ENCODE measurements at regions not wholly inside any gene's neighbourhood (a gene's known extent, or its start where the extent isn't known, plus 50 kb on each side); places are given as distances from the start of the nearest gene placed in this dataset.

DNA sequence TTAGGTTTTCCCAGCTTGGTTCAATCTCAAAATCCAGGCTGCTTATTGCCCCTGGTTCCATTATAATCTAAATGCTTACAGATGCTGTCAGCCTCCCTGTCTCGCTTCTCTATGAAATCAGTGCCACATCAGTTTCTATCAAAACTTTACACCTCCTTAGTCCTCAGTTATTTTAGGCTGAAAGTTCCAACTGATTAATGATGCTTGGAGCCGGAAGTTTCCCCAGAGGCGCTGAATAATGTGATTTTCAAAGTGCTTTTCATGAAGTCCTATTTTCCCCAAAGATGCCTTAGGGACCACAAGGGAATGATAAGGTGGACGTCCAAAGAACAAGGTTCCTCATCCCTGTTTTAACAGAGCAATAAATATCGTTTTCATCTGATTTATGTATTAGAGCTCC, 262.4 kb upstream of the RMST start:
- no peak for DNase-seq
- no peaks in the 10 kb centered on the region for H3K9me3 ChIP-seq
- POLR2A ChIA-PET: interaction anchor here in 1 of 2 donors (0.7 kb wide), 1 partner anchor 112 kb away, joined by 3 read pairs; no protein-coding TSS in a partner anchor
- no peak overlapping the region for H3K4me3 ChIP-seq (ENCODE audit: control insufficient read depth in 1 of 2, extremely low read depth in 1 of 2, low read length in 1 of 2)
- Mint-ChIP-seq H3K27ac (no peak overlapping the region), H3K4me1 (no peaks in the 10 kb centered on the region), H3K27me3 (peaks cover 0 to 4% of the 10 kb centered on the region in 2 donors), H3K9me3 (peaks cover 0 to 5% (median 0%) of the 10 kb centered on the region in 3 donors), H3K4me3 (no peak overlapping the region), H3K36me3 (no peaks in the 10 kb centered on the region)
- CTCF ChIA-PET: no interaction called here
- no peaks in the 10 kb centered on the region for H3K4me1 ChIP-seq (ENCODE audit: control insufficient read depth in 1 of 2, extremely low read depth in 1 of 2, insufficient read depth in 2 of 2, low read length in 2 of 2)
- ATAC-seq (replicated peaks in 1 of 4): no peak
- no peak overlapping the region for H3K27ac ChIP-seq (ENCODE audit: low read length)
- no peaks in the 10 kb centered on the region for H3K36me3 ChIP-seq (ENCODE audit: control insufficient read depth in 2 of 2, extremely low read depth in 1 of 2, insufficient read depth in 1 of 2, low read length in 1 of 2)
- 87% methylated on average over 3 of the region's 5 CpGs for WGBS (ENCODE audit: insufficient coverage)
- H3K27me3 ChIP-seq (replicated peaks in 1 of 2; ENCODE audit: control insufficient read depth in 2 of 2, extremely low read depth in 1 of 2, insufficient read depth in 2 of 2, low read length in 1 of 2): peaks cover 0 to 9% of the 10 kb centered on the region in 2 experiments

DNA sequence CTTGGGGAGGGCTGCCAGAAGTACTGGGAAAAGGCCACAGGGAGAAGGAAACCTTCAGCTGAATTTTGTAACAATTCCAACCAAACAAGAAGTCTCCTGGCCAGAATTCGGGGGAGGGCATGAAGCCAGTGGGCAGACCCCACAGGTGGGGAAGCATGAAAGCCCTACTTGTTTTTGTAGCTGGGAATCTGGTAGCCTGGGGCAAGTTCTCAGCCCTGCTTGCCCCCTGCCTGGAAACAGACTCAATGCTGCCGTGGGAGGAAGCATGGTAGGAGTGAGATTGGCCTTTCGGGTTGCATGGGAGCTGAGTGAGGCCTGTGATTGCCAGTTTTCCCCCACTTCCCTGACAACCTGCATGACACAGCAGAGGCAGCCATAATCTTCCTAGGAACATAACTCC, 259.2 kb upstream of the RMST start:
- WGBS (ENCODE audit: insufficient coverage): no CpG with 5 or more reads among the region's 3 CpGs
- no peaks in the 10 kb centered on the region for H3K9me3 ChIP-seq
- H3K4me3 Mint-ChIP-seq: no peak overlapping the region
- H3K27ac ChIP-seq (ENCODE audit: low read length): no peak overlapping the region
- peaks cover 0 to 9% of the 10 kb centered on the region in 2 experiments for H3K27me3 ChIP-seq (replicated peaks in 1 of 2; ENCODE audit: control insufficient read depth in 2 of 2, extremely low read depth in 1 of 2, insufficient read depth in 2 of 2, low read length in 1 of 2)
- H3K27ac Mint-ChIP-seq: no peak overlapping the region
- no peaks in the 10 kb centered on the region for H3K36me3 ChIP-seq (ENCODE audit: control insufficient read depth in 2 of 2, extremely low read depth in 1 of 2, insufficient read depth in 1 of 2, low read length in 1 of 2)
- no peak for ATAC-seq (replicated peaks in 1 of 4)
- H3K36me3 Mint-ChIP-seq: no peaks in the 10 kb centered on the region
- no peak for DNase-seq
- no peaks in the 10 kb centered on the region for H3K4me1 Mint-ChIP-seq
- peaks cover 0 to 8% (median 4%) of the 10 kb centered on the region in 3 donors for H3K9me3 Mint-ChIP-seq
- H3K27me3 Mint-ChIP-seq: peaks cover 0 to 4% of the 10 kb centered on the region in 2 donors
- ChIA-PET POLR2A (no interaction called here), CTCF (no interaction called here)
- H3K4me1 ChIP-seq (ENCODE audit: control insufficient read depth in 1 of 2, extremely low read depth in 1 of 2, insufficient read depth in 2 of 2, low read length in 2 of 2): no peaks in the 10 kb centered on the region
- no peak overlapping the region for H3K4me3 ChIP-seq (ENCODE audit: control insufficient read depth in 1 of 2, extremely low read depth in 1 of 2, low read length in 1 of 2)

DNA sequence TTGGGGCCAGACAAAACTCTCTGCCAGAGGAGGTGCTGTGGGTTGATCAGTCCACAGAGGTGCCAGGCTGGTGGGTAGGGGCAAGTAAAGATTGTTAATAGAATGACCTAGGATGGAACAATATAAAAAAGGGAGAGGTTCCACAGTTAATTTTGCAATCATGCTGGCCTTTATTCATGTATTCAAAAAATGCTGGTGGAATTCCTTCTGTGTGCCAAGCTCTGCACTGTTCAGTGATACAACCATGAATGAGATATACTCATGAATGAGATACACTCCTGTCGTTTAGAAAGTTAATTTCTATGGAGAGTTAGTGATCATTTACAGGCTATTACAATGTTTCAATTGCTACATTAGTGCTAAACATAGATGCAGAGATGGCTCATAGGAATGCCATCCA, 252.6 kb upstream of the RMST start:
- H3K4me1 ChIP-seq (ENCODE audit: control insufficient read depth in 1 of 2, extremely low read depth in 1 of 2, insufficient read depth in 2 of 2, low read length in 2 of 2): no peaks in the 10 kb centered on the region
- Mint-ChIP-seq H3K9me3 (peaks cover 0 to 11% (median 4%) of the 10 kb centered on the region in 3 donors), H3K27me3 (no peaks in the 10 kb centered on the region), H3K36me3 (no peaks in the 10 kb centered on the region), H3K27ac (no peak overlapping the region), H3K4me1 (no peaks in the 10 kb centered on the region), H3K4me3 (no peak overlapping the region)
- POLR2A ChIA-PET: no interaction called here
- DNase-seq (no peak), ATAC-seq (replicated peaks in 1 of 4) (no peak)
- H3K27ac ChIP-seq (ENCODE audit: low read length): no peak overlapping the region
- no peaks in the 10 kb centered on the region for H3K36me3 ChIP-seq (ENCODE audit: control insufficient read depth in 2 of 2, extremely low read depth in 1 of 2, insufficient read depth in 1 of 2, low read length in 1 of 2)
- WGBS (ENCODE audit: insufficient coverage): no CpG with 5 or more reads among the region's 1 CpG
- H3K27me3 ChIP-seq (replicated peaks in 1 of 2; ENCODE audit: control insufficient read depth in 2 of 2, extremely low read depth in 1 of 2, insufficient read depth in 2 of 2, low read length in 1 of 2): no peaks in the 10 kb centered on the region
- no peak overlapping the region for H3K4me3 ChIP-seq (ENCODE audit: control insufficient read depth in 1 of 2, extremely low read depth in 1 of 2, low read length in 1 of 2)
- no peaks in the 10 kb centered on the region for H3K9me3 ChIP-seq
- CTCF ChIA-PET: no interaction called here

DNA sequence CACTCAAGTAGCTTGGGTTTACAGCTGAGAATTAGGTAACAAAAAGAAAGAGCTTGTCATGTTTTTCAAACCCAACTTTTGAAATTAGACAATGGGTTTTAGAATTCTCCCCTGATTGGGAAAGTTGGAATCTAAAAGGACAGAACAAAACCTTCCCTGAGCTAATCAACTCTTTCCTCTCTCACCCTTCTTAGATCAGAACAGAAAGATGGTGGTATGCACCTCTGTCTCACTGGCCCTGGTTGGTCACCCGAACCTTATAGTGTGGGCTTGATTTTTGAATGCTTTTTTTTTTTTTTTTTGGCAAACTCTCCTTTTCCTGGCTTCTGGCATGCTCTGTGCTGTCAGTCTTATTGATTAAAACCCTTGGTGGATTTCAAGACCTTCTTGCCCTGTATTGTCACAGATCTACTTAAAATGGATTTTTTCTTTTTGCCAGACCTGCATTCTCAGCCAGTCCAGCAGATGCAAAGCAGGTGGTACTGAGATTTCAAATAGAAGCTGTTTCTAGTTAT, 251.1 kb upstream of the RMST start:
- H3K36me3 Mint-ChIP-seq: no peaks in the 10 kb centered on the region
- H3K9me3 ChIP-seq: no peaks in the 10 kb centered on the region
- peaks cover 0 to 7% (median 0%) of the 10 kb centered on the region in 3 donors for H3K9me3 Mint-ChIP-seq
- DNase-seq (no peak), ATAC-seq (replicated peaks in 1 of 4) (no peak)
- no peak overlapping the region for H3K27ac Mint-ChIP-seq
- peaks cover 0 to 3% of the 10 kb centered on the region in 2 donors for H3K27me3 Mint-ChIP-seq
- H3K27me3 ChIP-seq (replicated peaks in 1 of 2; ENCODE audit: control insufficient read depth in 2 of 2, extremely low read depth in 1 of 2, insufficient read depth in 2 of 2, low read length in 1 of 2): no peaks in the 10 kb centered on the region
- no peaks in the 10 kb centered on the region for H3K4me1 ChIP-seq (ENCODE audit: control insufficient read depth in 1 of 2, extremely low read depth in 1 of 2, insufficient read depth in 2 of 2, low read length in 2 of 2)
- H3K4me1 Mint-ChIP-seq: no peaks in the 10 kb centered on the region
- ChIA-PET CTCF (no interaction called here), POLR2A (no interaction called here)
- no peak overlapping the region for H3K27ac ChIP-seq (ENCODE audit: low read length)
- WGBS (ENCODE audit: insufficient coverage): no CpG with 5 or more reads among the region's 1 CpG
- H3K36me3 ChIP-seq (ENCODE audit: control insufficient read depth in 2 of 2, extremely low read depth in 1 of 2, insufficient read depth in 1 of 2, low read length in 1 of 2): no peaks in the 10 kb centered on the region
- no peak overlapping the region for H3K4me3 ChIP-seq (ENCODE audit: control insufficient read depth in 1 of 2, extremely low read depth in 1 of 2, low read length in 1 of 2)
- H3K4me3 Mint-ChIP-seq: no peak overlapping the region

DNA sequence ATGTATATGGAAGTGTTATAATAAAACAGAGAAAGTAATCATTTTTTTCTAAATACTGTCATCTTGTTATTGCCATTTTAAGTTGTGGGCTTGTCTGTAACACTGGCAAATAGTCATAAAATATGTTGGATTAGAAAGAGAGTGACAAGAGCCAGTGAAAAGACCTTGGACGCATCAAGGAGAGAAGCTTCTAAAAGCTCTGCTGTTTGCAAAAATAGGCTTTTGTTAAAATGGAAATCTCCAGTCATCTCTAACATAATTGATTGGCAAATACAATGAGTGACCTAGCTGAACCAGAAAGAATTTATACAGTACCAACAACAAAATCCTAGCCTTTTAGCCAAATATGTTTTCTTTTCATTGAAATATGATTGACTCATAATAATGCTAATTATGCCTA, 245.8 kb upstream of the RMST start:
- Mint-ChIP-seq H3K4me1 (no peaks in the 10 kb centered on the region), H3K36me3 (no peaks in the 10 kb centered on the region), H3K4me3 (no peak overlapping the region), H3K27me3 (peaks cover 0 to 15% of the 10 kb centered on the region in 2 donors), H3K27ac (no peak overlapping the region), H3K9me3 (peaks cover 0 to 5% (median 0%) of the 10 kb centered on the region in 3 donors)
- Histone ChIP-seq H3K27ac (ENCODE audit: low read length) (no peak overlapping the region), H3K4me1 (ENCODE audit: control insufficient read depth in 1 of 2, extremely low read depth in 1 of 2, insufficient read depth in 2 of 2, low read length in 2 of 2) (no peaks in the 10 kb centered on the region), H3K27me3 (replicated peaks in 1 of 2; ENCODE audit: control insufficient read depth in 2 of 2, extremely low read depth in 1 of 2, insufficient read depth in 2 of 2, low read length in 1 of 2) (no peaks in the 10 kb centered on the region), H3K4me3 (ENCODE audit: control insufficient read depth in 1 of 2, extremely low read depth in 1 of 2, low read length in 1 of 2) (no peak overlapping the region), H3K9me3 (no peaks in the 10 kb centered on the region), H3K36me3 (ENCODE audit: control insufficient read depth in 2 of 2, extremely low read depth in 1 of 2, insufficient read depth in 1 of 2, low read length in 1 of 2) (no peaks in the 10 kb centered on the region)
- DNase-seq: no peak
- ChIA-PET CTCF (no interaction called here), POLR2A (no interaction called here)
- no CpG with 5 or more reads among the region's 1 CpG for WGBS (ENCODE audit: insufficient coverage)
- ATAC-seq (replicated peaks in 1 of 4): no peak

DNA sequence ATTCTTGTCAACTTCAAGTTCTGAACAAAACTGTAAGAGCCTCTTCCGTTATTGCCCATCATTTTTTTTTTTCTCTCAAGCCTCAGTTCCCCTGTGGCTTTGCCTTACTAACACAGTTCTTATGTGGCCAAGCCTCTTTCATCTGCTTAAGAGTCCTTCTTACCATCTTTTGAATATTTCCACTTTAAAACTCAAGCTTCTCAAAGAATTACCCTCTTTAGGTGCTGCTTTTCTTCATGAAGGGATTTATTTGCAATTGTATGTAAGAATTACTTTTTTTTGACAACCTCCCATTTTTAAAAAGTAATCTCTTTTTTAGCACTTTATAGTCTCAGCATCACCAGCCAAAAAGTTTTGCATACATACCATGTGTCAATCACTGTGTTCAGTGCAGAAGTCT, 240.2 kb upstream of the RMST start:
- H3K36me3 Mint-ChIP-seq: no peaks in the 10 kb centered on the region
- no peak overlapping the region for H3K4me3 ChIP-seq (ENCODE audit: control insufficient read depth in 1 of 2, extremely low read depth in 1 of 2, low read length in 1 of 2)
- CTCF ChIA-PET: no interaction called here
- H3K27me3 Mint-ChIP-seq: peaks cover 2 to 12% of the 10 kb centered on the region in 2 donors
- no peaks in the 10 kb centered on the region for H3K4me1 Mint-ChIP-seq
- WGBS (ENCODE audit: insufficient coverage): 56% methylated on average over 1 of the region's 1 CpG
- H3K27ac ChIP-seq (ENCODE audit: low read length): no peak overlapping the region
- H3K27me3 ChIP-seq (replicated peaks in 1 of 2; ENCODE audit: control insufficient read depth in 2 of 2, extremely low read depth in 1 of 2, insufficient read depth in 2 of 2, low read length in 1 of 2): no peaks in the 10 kb centered on the region
- H3K9me3 ChIP-seq: no peaks in the 10 kb centered on the region
- POLR2A ChIA-PET: no interaction called here
- no peaks in the 10 kb centered on the region for H3K4me1 ChIP-seq (ENCODE audit: control insufficient read depth in 1 of 2, extremely low read depth in 1 of 2, insufficient read depth in 2 of 2, low read length in 2 of 2)
- no peak overlapping the region for H3K27ac Mint-ChIP-seq
- ATAC-seq (replicated peaks in 1 of 4) (no peak), DNase-seq (no peak)
- no peak overlapping the region for H3K4me3 Mint-ChIP-seq
- H3K9me3 Mint-ChIP-seq: peaks cover 0 to 5% (median 2%) of the 10 kb centered on the region in 3 donors
- no peaks in the 10 kb centered on the region for H3K36me3 ChIP-seq (ENCODE audit: control insufficient read depth in 2 of 2, extremely low read depth in 1 of 2, insufficient read depth in 1 of 2, low read length in 1 of 2)

DNA sequence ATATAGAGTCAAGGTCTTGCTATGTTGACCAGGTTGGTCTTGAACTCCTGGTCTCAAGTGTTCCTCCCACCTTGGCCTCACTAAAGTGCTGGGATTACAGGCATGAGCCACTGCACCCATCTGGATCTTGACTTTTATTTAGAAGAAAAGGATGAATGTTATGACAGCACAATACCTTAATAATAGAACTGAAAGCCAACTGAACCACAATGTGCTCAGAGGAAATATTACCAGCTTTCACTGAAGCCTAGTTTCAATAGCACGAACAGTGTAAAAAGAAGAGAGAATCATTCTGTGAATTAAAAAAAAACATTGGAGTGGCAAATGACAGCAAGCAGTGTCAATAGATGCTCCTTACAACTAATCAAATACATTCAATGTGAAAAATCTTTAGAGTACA, 239.2 kb upstream of the RMST start:
- no peaks in the 10 kb centered on the region for H3K9me3 ChIP-seq
- Mint-ChIP-seq H3K4me1 (no peaks in the 10 kb centered on the region), H3K4me3 (no peak overlapping the region), H3K36me3 (no peaks in the 10 kb centered on the region), H3K27ac (no peak overlapping the region), H3K9me3 (peaks cover 0 to 5% (median 2%) of the 10 kb centered on the region in 3 donors), H3K27me3 (peaks cover 2 to 7% of the 10 kb centered on the region in 2 donors)
- WGBS (ENCODE audit: insufficient coverage): no CpG with 5 or more reads among the region's 1 CpG
- CTCF ChIA-PET: no interaction called here
- H3K27me3 ChIP-seq (replicated peaks in 1 of 2; ENCODE audit: control insufficient read depth in 2 of 2, extremely low read depth in 1 of 2, insufficient read depth in 2 of 2, low read length in 1 of 2): no peaks in the 10 kb centered on the region
- H3K27ac ChIP-seq (ENCODE audit: low read length): no peak overlapping the region
- no peaks in the 10 kb centered on the region for H3K4me1 ChIP-seq (ENCODE audit: control insufficient read depth in 1 of 2, extremely low read depth in 1 of 2, insufficient read depth in 2 of 2, low read length in 2 of 2)
- DNase-seq: no peak
- ATAC-seq (replicated peaks in 1 of 4): no peak
- no peaks in the 10 kb centered on the region for H3K36me3 ChIP-seq (ENCODE audit: control insufficient read depth in 2 of 2, extremely low read depth in 1 of 2, insufficient read depth in 1 of 2, low read length in 1 of 2)
- POLR2A ChIA-PET: no interaction called here
- H3K4me3 ChIP-seq (ENCODE audit: control insufficient read depth in 1 of 2, extremely low read depth in 1 of 2, low read length in 1 of 2): no peak overlapping the region

All from T-cell (primary cell).